Gastrocnemius medialis (tissue), 4 donors: ENCODE measurements at regions not wholly inside any gene's neighbourhood (a gene's known extent, or its start where the extent isn't known, plus 50 kb on each side); places are given as distances from the start of the nearest gene placed in this dataset.

Experiments used
- ATAC-seq, 2 donors: fragments of 150-250 bp; one replicate each; pipeline ENCODE4 v1.9.1; 2016
- DNase-seq, 2 donors: peaks; one replicate each; pipeline ENCODE4 v3.0.0-alpha.2; 2019
- H3K27ac ChIP-seq, 4 donors: fragments of 200-600 bp; sonication (generic); 1 replicate in 1 of 4; 2 replicates in 3 of 4; pipeline ENCODE4 v1.5.1; 2016 to 2018; ENCODE audit warnings: mild to moderate bottlenecking in 2 of 4, moderate library complexity in 1 of 4
- H3K27me3 ChIP-seq, 3 donors: fragments of 200-600 bp; sonication (generic) in 2 of 3; 1 replicate in 1 of 3; 2 replicates in 2 of 3; pipeline versions ENCODE4 v1.5.1 to v1.6.0; 2016 to 2019; ENCODE audit warnings: mild to moderate bottlenecking in 1 of 3, moderate library complexity in 1 of 3
- H3K36me3 ChIP-seq, 2 donors: fragments of 200-600 bp; sonication (generic) in 1 of 2; one replicate each; pipeline ENCODE4 v1.5.1; 2017 to 2018
- H3K4me1 ChIP-seq, 2 donors: fragments of 200-600 bp; sonication (generic) in 1 of 2; one replicate each; pipeline ENCODE4 v1.5.1; 2016 to 2017; ENCODE audit warnings: mild to moderate bottlenecking in 2 of 2
- H3K4me3 ChIP-seq, 4 donors: fragments of 200-600 bp; sonication (generic) in 3 of 4; 1 replicate in 1 of 4; 2 replicates in 3 of 4; pipeline ENCODE4 v1.5.1; 2016 to 2019; ENCODE audit warnings: mild to moderate bottlenecking in 2 of 4
- H3K9me3 ChIP-seq, 3 donors: fragments of 200-600 bp; sonication (generic) in 2 of 3; 1 replicate in 1 of 3; 2 replicates in 2 of 3; pipeline ENCODE4 v1.5.1; 2016 to 2019
- POLR2A ChIP-seq, 2 donors: fragments of 450-650 bp; IDR thresholded peaks; one replicate each; pipeline ENCODE4 v1.6.1; 2017; ENCODE audit warnings: antibody characterized with exemption in 2 of 2, mild to moderate bottlenecking in 2 of 2, moderate library complexity in 2 of 2
- in situ Hi-C, 4 donors: fragments of 200-750 bp; cut with MboI; loops; one replicate each; pipeline versions ENCODE4 v1.15.0 to v1.8.0; 2017; ENCODE audit warnings: low sequenced_read_pairs in 4 of 4
- intact Hi-C: fragments of 100-400 bp; cut with DNase I; formaldehyde crosslinking; loops from one replicate; pipeline ENCODE4 v1.15.1; 2023; ENCODE audit warnings: low total_unique reads
- TF ChIP-seq, protein P1 (sequence below), 5 experiments: fragments of 450-650 bp in 3 of 5; fragments of 200-600 bp in 2 of 5; sonication (generic) in 2 of 5; IDR thresholded peaks in 4 of 5; conservative IDR thresholded peaks in 1 of 5; 1 replicate in 4 of 5; 2 replicates in 1 of 5; pipeline ENCODE4 v1.5.1; 2016 to 2019; ENCODE audit warnings: antibody characterized with exemption in 5 of 5, mild to moderate bottlenecking in 3 of 5, moderate library complexity in 3 of 5

DNA sequence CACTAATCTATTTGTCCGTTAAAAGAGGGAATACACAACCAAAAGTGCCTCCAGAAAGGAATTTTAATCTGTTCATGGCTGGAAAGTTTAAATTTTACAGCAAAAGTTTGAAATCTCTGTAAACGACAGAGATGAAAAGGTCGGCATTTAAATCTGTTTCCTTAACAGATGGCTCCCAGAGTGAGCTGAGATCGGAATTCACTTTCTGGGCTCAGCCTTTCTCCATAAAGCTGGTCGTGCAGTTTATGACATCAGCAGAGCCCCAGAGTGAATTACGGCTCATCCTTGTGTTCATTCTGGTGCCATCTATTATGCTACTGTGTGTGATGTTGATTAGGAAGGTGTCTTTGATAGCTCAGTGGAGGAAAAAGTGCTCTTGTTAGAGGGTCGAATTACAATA, 117.6 kb upstream of the ZFP64 start:
- no peaks in the 10 kb centered on the region for H3K27me3 ChIP-seq
- intact Hi-C loops = no loop called here
- H3K36me3 ChIP-seq = no peaks in the 10 kb centered on the region
- no peaks in the 10 kb centered on the region for H3K9me3 ChIP-seq
- TF ChIP-seq, protein P1, sequence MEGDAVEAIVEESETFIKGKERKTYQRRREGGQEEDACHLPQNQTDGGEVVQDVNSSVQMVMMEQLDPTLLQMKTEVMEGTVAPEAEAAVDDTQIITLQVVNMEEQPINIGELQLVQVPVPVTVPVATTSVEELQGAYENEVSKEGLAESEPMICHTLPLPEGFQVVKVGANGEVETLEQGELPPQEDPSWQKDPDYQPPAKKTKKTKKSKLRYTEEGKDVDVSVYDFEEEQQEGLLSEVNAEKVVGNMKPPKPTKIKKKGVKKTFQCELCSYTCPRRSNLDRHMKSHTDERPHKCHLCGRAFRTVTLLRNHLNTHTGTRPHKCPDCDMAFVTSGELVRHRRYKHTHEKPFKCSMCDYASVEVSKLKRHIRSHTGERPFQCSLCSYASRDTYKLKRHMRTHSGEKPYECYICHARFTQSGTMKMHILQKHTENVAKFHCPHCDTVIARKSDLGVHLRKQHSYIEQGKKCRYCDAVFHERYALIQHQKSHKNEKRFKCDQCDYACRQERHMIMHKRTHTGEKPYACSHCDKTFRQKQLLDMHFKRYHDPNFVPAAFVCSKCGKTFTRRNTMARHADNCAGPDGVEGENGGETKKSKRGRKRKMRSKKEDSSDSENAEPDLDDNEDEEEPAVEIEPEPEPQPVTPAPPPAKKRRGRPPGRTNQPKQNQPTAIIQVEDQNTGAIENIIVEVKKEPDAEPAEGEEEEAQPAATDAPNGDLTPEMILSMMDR (IDR thresholded peaks at IDR 0.05 in 4 of 5, conservative IDR thresholded peaks at IDR 0.05 in 1 of 5) = no peak
- no peak for TF ChIP-seq POLR2A (IDR thresholded peaks at IDR 0.05)
- no peak for ATAC-seq
- no peak for DNase-seq
- no peak overlapping the region for H3K4me3 ChIP-seq
- H3K4me1 ChIP-seq = peaks cover 3 to 5% of the 10 kb centered on the region in 2 donors
- in situ Hi-C loops = loop anchor here in 1 of 4 donors (25.0 kb wide), 1 partner anchor 1228 kb away; no protein-coding TSS in a partner anchor
- H3K27ac ChIP-seq = no peak overlapping the region

DNA sequence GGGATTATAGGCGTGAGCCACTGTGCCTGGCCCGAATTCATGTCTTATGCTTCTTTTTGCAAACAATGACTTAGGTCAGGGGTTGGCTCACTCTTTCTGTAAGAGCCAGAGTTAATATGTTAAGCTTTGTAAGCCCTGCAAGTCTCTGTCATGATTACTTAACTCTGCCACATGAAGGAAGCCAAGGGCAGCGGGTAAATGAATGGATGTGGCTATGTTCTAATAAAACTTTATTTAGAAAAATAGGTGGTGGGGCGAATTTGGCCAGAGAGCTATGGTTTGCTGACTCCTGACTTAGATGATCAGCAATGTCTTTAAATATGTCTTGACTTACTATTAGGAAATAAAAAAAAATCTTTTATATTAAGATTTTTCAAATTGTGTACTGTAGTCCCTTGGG, 114.9 kb upstream of the ZFP64 start:
- peaks cover 2 to 4% of the 10 kb centered on the region in 2 donors for H3K4me1 ChIP-seq
- ATAC-seq (no peak), DNase-seq (no peak)
- TF ChIP-seq POLR2A (IDR thresholded peaks at IDR 0.05) = no peak
- TF ChIP-seq, protein P1 (IDR thresholded peaks at IDR 0.05 in 4 of 5, conservative IDR thresholded peaks at IDR 0.05 in 1 of 5) = no peak
- intact Hi-C loops (no loop called here), in situ Hi-C loops (loop anchor here in 1 of 4 donors (25.0 kb wide), 1 partner anchor 1231 kb away; no protein-coding TSS in a partner anchor)
- H3K36me3 ChIP-seq = no peaks in the 10 kb centered on the region
- no peak overlapping the region for H3K27ac ChIP-seq
- H3K4me3 ChIP-seq = no peak overlapping the region
- no peaks in the 10 kb centered on the region for H3K9me3 ChIP-seq
- no peaks in the 10 kb centered on the region for H3K27me3 ChIP-seq

DNA sequence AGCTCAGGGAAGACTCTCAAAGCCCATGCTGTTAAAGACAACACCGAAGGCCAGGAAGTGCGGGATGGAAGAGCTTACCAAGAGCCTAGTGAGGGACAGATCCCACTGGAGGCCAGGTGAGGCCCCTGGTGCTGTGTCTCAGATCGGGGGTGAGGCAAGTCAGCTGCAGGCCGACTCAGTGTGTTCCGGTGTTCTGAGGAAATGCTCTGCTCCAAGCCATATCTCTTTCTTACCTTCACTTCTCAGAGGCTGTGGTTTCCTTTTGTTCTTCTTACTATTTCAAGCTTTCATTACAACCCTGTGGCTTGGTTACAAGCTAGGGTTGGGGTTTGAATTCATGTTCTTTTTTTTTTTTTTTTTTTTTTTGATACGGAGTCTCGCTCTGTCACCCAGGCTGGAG, 114.3 kb upstream of the ZFP64 start:
- TF ChIP-seq POLR2A (IDR thresholded peaks at IDR 0.05) = no peak
- TF ChIP-seq, protein P1 (IDR thresholded peaks at IDR 0.05 in 4 of 5, conservative IDR thresholded peaks at IDR 0.05 in 1 of 5) = no peak
- Histone ChIP-seq H3K9me3 (no peaks in the 10 kb centered on the region), H3K27ac (no peak overlapping the region), H3K4me1 (no peaks in the 10 kb centered on the region), H3K36me3 (no peaks in the 10 kb centered on the region), H3K27me3 (no peaks in the 10 kb centered on the region), H3K4me3 (no peak overlapping the region)
- ATAC-seq (no peak), DNase-seq (no peak)
- intact Hi-C loops = no loop called here
- in situ Hi-C loops = loop anchor here in 1 of 4 donors (25.0 kb wide), 1 partner anchor 1231 kb away; no protein-coding TSS in a partner anchor

DNA sequence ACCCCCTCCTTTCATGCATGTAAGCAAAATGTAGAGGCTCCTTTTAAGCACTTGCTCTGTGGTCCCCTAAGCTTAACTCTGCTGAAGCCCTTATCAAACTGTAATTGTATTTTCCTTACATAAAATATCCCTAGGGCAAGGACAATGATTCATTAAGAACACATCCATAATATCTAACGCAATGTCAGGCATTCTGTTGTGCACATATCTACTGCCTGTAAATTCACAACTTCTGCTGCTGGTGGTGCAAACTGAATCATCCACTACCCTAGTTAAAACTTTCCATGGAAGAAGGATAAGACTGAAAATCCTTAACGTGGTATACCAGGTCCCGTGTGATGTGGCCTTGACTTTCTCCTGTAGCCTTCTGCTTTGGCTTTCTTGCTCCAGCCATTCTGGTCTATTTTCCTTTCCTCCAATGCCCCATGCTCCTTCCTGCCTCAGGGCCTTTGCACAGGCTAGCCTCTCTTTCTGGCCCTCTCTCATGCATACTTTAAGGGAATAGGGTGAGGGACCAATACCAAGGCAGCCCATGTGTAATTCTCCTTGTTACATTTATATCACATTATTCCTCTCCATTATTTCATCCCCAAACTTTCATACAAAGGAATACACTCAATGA, 113.6 kb upstream of the ZFP64 start:
- no peaks in the 10 kb centered on the region for H3K36me3 ChIP-seq
- ATAC-seq (no peak), DNase-seq (no peak)
- no peaks in the 10 kb centered on the region for H3K27me3 ChIP-seq
- H3K27ac ChIP-seq = no peak overlapping the region
- in situ Hi-C loops = loop anchor here in 1 of 4 donors (25.0 kb wide), 1 partner anchor 1232 kb away; no protein-coding TSS in a partner anchor
- TF ChIP-seq, protein P1 (IDR thresholded peaks at IDR 0.05 in 4 of 5, conservative IDR thresholded peaks at IDR 0.05 in 1 of 5) = no peak
- TF ChIP-seq POLR2A (IDR thresholded peaks at IDR 0.05) = no peak
- no peaks in the 10 kb centered on the region for H3K4me1 ChIP-seq
- H3K9me3 ChIP-seq = no peaks in the 10 kb centered on the region
- H3K4me3 ChIP-seq = no peak overlapping the region
- intact Hi-C loops = no loop called here
